Stimulated activated memory B cell treated with anti-CD40 and anti-IgM and Interleukin-4, amounts not matched to agents 10 μg/mL and 1 μg/mL and 100 μg/mL, for 72 hours (primary cell): ENCODE measurements at regions not wholly inside any gene's neighbourhood (a gene's known extent, or its start where the extent isn't known, plus 50 kb on each side); places are given as distances from the start of the nearest gene placed in this dataset.
"Not testable (repeated sequence)": the region's sequence is repeated elsewhere in the genome, so short reads cannot be mapped to it uniquely, and the experiment has no call there.

ENCODE experiments used
- ATAC-seq: fragments of 150-1000 bp; cut with Tn5 transposase; 2 replicates; pipeline ENCODE4 v1.10.0; 2021
- H3K27ac Mint-ChIP-seq: one replicate; pipeline ENCODE4 v1.8.0; 2022; ENCODE audit warnings: mild to moderate bottlenecking, mixed read lengths
- H3K27me3 Mint-ChIP-seq: one replicate; pipeline ENCODE4 v1.8.0; 2022; ENCODE audit warnings: mixed read lengths
- H3K36me3 Mint-ChIP-seq: one replicate; pipeline ENCODE4 v1.8.0; 2022; ENCODE audit warnings: mixed read lengths
- H3K4me1 Mint-ChIP-seq: one replicate; pipeline ENCODE4 v1.8.0; 2022; ENCODE audit warnings: mixed read lengths
- H3K4me3 Mint-ChIP-seq: one replicate; pipeline ENCODE4 v1.8.0; 2022; ENCODE audit warnings: mild to moderate bottlenecking, moderate library complexity, mixed read lengths
- H3K9me3 Mint-ChIP-seq: one replicate; pipeline ENCODE4 v1.8.0; 2022; ENCODE audit warnings: mixed read lengths

GRCh38 chr5:100683881-100684280 lies 148.7 kb downstream of the FAM174A start:
- Mint-ChIP-seq H3K27ac (no peak overlapping the region), H3K4me3 (no peak overlapping the region), H3K36me3 (no peaks in the 10 kb centered on the region), H3K27me3 (no peaks in the 10 kb centered on the region), H3K4me1 (no peaks in the 10 kb centered on the region), H3K9me3 (peaks cover 27% of the 10 kb centered on the region)
- no peak for ATAC-seq

GRCh38 chr5:100685122-100685521 lies 149.9 kb downstream of the FAM174A start:
- not testable (repeated sequence) for H3K4me3 Mint-ChIP-seq, H3K4me1 Mint-ChIP-seq, H3K27me3 Mint-ChIP-seq, H3K36me3 Mint-ChIP-seq, ATAC-seq, H3K27ac Mint-ChIP-seq
- H3K9me3 Mint-ChIP-seq = peaks cover 20% of the 10 kb centered on the region

GRCh38 chr5:100688834-100689233 lies 153.7 kb downstream of the FAM174A start:
- not testable (repeated sequence) for ATAC-seq, H3K4me3 Mint-ChIP-seq, H3K36me3 Mint-ChIP-seq, H3K27ac Mint-ChIP-seq, H3K9me3 Mint-ChIP-seq, H3K4me1 Mint-ChIP-seq, H3K27me3 Mint-ChIP-seq

GRCh38 chr5:100690036-100690560 lies 154.9 kb downstream of the FAM174A start:
- Mint-ChIP-seq H3K36me3 (no peaks in the 10 kb centered on the region), H3K27me3 (no peaks in the 10 kb centered on the region), H3K27ac (no peak overlapping the region), H3K4me3 (no peak overlapping the region), H3K4me1 (no peaks in the 10 kb centered on the region), H3K9me3 (no peaks in the 10 kb centered on the region)
- no peak for ATAC-seq

- no peaks in the 10 kb centered on the region for H3K36me3 Mint-ChIP-seq
- H3K27me3 Mint-ChIP-seq = no peaks in the 10 kb centered on the region
- no peaks in the 10 kb centered on the region for H3K9me3 Mint-ChIP-seq
- ATAC-seq = no peak
- no peak overlapping the region for H3K4me3 Mint-ChIP-seq
- H3K4me1 Mint-ChIP-seq = no peaks in the 10 kb centered on the region
- H3K27ac Mint-ChIP-seq = no peak overlapping the region
These were observed 155.9 kb downstream of the FAM174A start for GRCh38 chr5:100691085-100691484.

- H3K4me1 Mint-ChIP-seq = no peaks in the 10 kb centered on the region
- H3K27ac Mint-ChIP-seq = no peak overlapping the region
- H3K9me3 Mint-ChIP-seq = no peaks in the 10 kb centered on the region
- no peaks in the 10 kb centered on the region for H3K36me3 Mint-ChIP-seq
- ATAC-seq = no peak
- no peaks in the 10 kb centered on the region for H3K27me3 Mint-ChIP-seq
- no peak overlapping the region for H3K4me3 Mint-ChIP-seq
These were observed 156.4 kb downstream of the FAM174A start for GRCh38 chr5:100691548-100691947.

GRCh38 chr5:100693481-100693880 lies 158.3 kb downstream of the FAM174A start:
- Mint-ChIP-seq H3K36me3 (no peaks in the 10 kb centered on the region), H3K27ac (no peak overlapping the region), H3K27me3 (no peaks in the 10 kb centered on the region), H3K4me3 (no peak overlapping the region), H3K4me1 (no peaks in the 10 kb centered on the region), H3K9me3 (no peaks in the 10 kb centered on the region)
- ATAC-seq = no peak

GRCh38 chr5:100694100-100694499 lies 158.9 kb downstream of the FAM174A start:
- no peak for ATAC-seq
- H3K4me3 Mint-ChIP-seq = no peak overlapping the region
- no peaks in the 10 kb centered on the region for H3K36me3 Mint-ChIP-seq
- no peaks in the 10 kb centered on the region for H3K4me1 Mint-ChIP-seq
- no peaks in the 10 kb centered on the region for H3K9me3 Mint-ChIP-seq
- no peaks in the 10 kb centered on the region for H3K27me3 Mint-ChIP-seq
- no peak overlapping the region for H3K27ac Mint-ChIP-seq

- H3K27ac Mint-ChIP-seq = no peak overlapping the region
These were observed 162.8 kb downstream of the FAM174A start for GRCh38 chr5:100697970-100698369.

GRCh38 chr5:100706776-100707175 lies 171.6 kb downstream of the FAM174A start:
- Mint-ChIP-seq H3K9me3 (no peaks in the 10 kb centered on the region), H3K4me3 (no peak overlapping the region), H3K27me3 (no peaks in the 10 kb centered on the region), H3K36me3 (no peaks in the 10 kb centered on the region), H3K27ac (no peak overlapping the region), H3K4me1 (no peaks in the 10 kb centered on the region)
- no peak for ATAC-seq

More at GRCh38 chr5:100697970-100698369, 162.8 kb downstream of the FAM174A start:
- H3K4me1 Mint-ChIP-seq = no peaks in the 10 kb centered on the region
- no peaks in the 10 kb centered on the region for H3K9me3 Mint-ChIP-seq
- H3K36me3 Mint-ChIP-seq = no peaks in the 10 kb centered on the region
- H3K27me3 Mint-ChIP-seq = no peaks in the 10 kb centered on the region
- ATAC-seq = no peak
- H3K4me3 Mint-ChIP-seq = no peak overlapping the region

GRCh38 chr5:100708645-100709171 lies 173.5 kb downstream of the FAM174A start:
- Mint-ChIP-seq H3K36me3 (no peaks in the 10 kb centered on the region), H3K27ac (no peak overlapping the region), H3K4me1 (no peaks in the 10 kb centered on the region), H3K27me3 (no peaks in the 10 kb centered on the region), H3K4me3 (no peak overlapping the region), H3K9me3 (no peaks in the 10 kb centered on the region)
- ATAC-seq = peak; percentile 60

GRCh38 chr5:100709771-100710170 lies 174.6 kb downstream of the FAM174A start:
- no peaks in the 10 kb centered on the region for H3K9me3 Mint-ChIP-seq
- no peak for ATAC-seq
- no peaks in the 10 kb centered on the region for H3K4me1 Mint-ChIP-seq
- H3K27ac Mint-ChIP-seq = no peak overlapping the region
- no peak overlapping the region for H3K4me3 Mint-ChIP-seq
- H3K27me3 Mint-ChIP-seq = no peaks in the 10 kb centered on the region
- no peaks in the 10 kb centered on the region for H3K36me3 Mint-ChIP-seq

GRCh38 chr5:100714780-100715179 lies 179.6 kb downstream of the FAM174A start:
- not testable (repeated sequence) for ATAC-seq, H3K36me3 Mint-ChIP-seq, H3K9me3 Mint-ChIP-seq, H3K27me3 Mint-ChIP-seq, H3K4me1 Mint-ChIP-seq, H3K27ac Mint-ChIP-seq, H3K4me3 Mint-ChIP-seq

GRCh38 chr5:100722657-100723056 lies 180.4 kb downstream of the ST8SIA4 start:
- Mint-ChIP-seq H3K9me3 (no peaks in the 10 kb centered on the region), H3K4me3 (no peak overlapping the region), H3K27me3 (no peaks in the 10 kb centered on the region), H3K36me3 (no peaks in the 10 kb centered on the region), H3K4me1 (peaks cover 5% of the 10 kb centered on the region), H3K27ac (no peak overlapping the region)
- no peak for ATAC-seq

GRCh38 chr5:100723229-100723628 lies 179.9 kb downstream of the ST8SIA4 start:
- Mint-ChIP-seq H3K36me3 (no peaks in the 10 kb centered on the region), H3K4me3 (no peak overlapping the region), H3K27me3 (no peaks in the 10 kb centered on the region), H3K9me3 (no peaks in the 10 kb centered on the region), H3K4me1 (peaks cover 5% of the 10 kb centered on the region), H3K27ac (no peak overlapping the region)
- ATAC-seq = no peak

- Mint-ChIP-seq H3K36me3 (no peaks in the 10 kb centered on the region), H3K4me3 (no peak overlapping the region), H3K27me3 (no peaks in the 10 kb centered on the region), H3K9me3 (no peaks in the 10 kb centered on the region), H3K4me1 (peaks cover 5% of the 10 kb centered on the region), H3K27ac (no peak overlapping the region)
- ATAC-seq = no peak
These were observed 177.0 kb downstream of the ST8SIA4 start for GRCh38 chr5:100726116-100726515.

- Mint-ChIP-seq H3K9me3 (no peaks in the 10 kb centered on the region), H3K4me3 (peak overlapping the region; percentile 68), H3K36me3 (no peaks in the 10 kb centered on the region), H3K27me3 (no peaks in the 10 kb centered on the region), H3K4me1 (peaks cover 6% of the 10 kb centered on the region), H3K27ac (peak overlapping the region; percentile 50)
- peak; percentile 65 for ATAC-seq
These were observed 171.3 kb downstream of the ST8SIA4 start for GRCh38 chr5:100731768-100732167.
